ENCODE measurements at regions not wholly inside any gene's neighbourhood (a gene's known extent, or its start where the extent isn't known, plus 50 kb on each side); places are given as distances from the start of the nearest gene placed in this dataset.

DNA sequence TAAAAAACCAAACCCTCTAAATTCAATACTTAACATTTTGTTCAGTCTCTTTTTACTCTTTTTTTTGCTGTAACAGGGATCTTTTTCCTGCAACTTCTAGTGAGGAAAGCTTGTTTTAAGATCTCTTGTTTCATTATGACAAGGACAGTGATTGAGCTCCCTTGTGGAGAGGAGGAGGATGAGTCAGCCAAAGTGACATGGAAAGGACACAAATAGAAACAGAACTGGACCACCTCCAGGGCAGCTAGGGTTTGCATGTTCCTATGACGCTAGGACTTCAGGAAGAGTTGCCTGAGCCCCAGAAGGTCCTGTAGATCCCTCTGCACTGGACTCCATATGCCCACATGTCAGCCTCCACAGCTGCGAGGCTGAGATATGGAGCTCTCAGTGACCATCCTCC, 212.6 kb upstream of the FAM78B start:
- H3K79me2 ChIP-seq (ENCODE audit: insufficient read depth, low read length) = no peaks in the 10 kb centered on the region
- H3K4me2 ChIP-seq (ENCODE audit: low read depth, low read length) = no peak overlapping the region
- DNase-seq (ENCODE audit: low spot score) (no peak), FAIRE-seq (no peak), ATAC-seq (no peak)
- H3K4me1 ChIP-seq (ENCODE audit: insufficient read depth, low read length) = no peaks in the 10 kb centered on the region
- no peak overlapping the region for H3K4me3 ChIP-seq (replicated peaks in 1 of 3; ENCODE audit: insufficient read depth in 1 of 3, low read depth in 2 of 3, low read length in 3 of 3)
- TF ChIP-seq PAWR (CRISPR knock-in tag; IDR thresholded peaks at IDR 0.05; ENCODE audit: borderline replicate concordance) (no peak), ZNF33B (CRISPR knock-in tag; IDR thresholded peaks at IDR 0.05) (no peak), ZNF839 (CRISPR knock-in tag; IDR thresholded peaks at IDR 0.05; ENCODE audit: borderline replicate concordance) (no peak), ZC3H4 (CRISPR knock-in tag; IDR thresholded peaks at IDR 0.05; ENCODE audit: borderline replicate concordance) (no peak), TBX2 (CRISPR knock-in tag; IDR thresholded peaks at IDR 0.05; ENCODE audit: borderline replicate concordance) (no peak), SMARCE1 (IDR thresholded peaks at IDR 0.05; ENCODE audit: borderline replicate concordance) (no peak), ZNF614 (CRISPR knock-in tag; IDR thresholded peaks at IDR 0.05; ENCODE audit: borderline replicate concordance) (no peak), MEF2D (CRISPR knock-in tag; IDR thresholded peaks at IDR 0.05) (no peak), ZNF12 (CRISPR knock-in tag; IDR thresholded peaks at IDR 0.05) (no peak), TOE1 (CRISPR knock-in tag; IDR thresholded peaks at IDR 0.05) (no peak), FLYWCH1 (CRISPR knock-in tag; IDR thresholded peaks at IDR 0.05) (no peak), RORA (CRISPR knock-in tag; IDR thresholded peaks at IDR 0.05) (no peak), GABPB1 (CRISPR knock-in tag; IDR thresholded peaks at IDR 0.05) (no peak), EEA1 (CRISPR knock-in tag; IDR thresholded peaks at IDR 0.05; ENCODE audit: borderline replicate concordance) (no peak), SP4 (CRISPR knock-in tag; IDR thresholded peaks at IDR 0.05) (no peak)
- TF ChIP-seq, protein P1, sequence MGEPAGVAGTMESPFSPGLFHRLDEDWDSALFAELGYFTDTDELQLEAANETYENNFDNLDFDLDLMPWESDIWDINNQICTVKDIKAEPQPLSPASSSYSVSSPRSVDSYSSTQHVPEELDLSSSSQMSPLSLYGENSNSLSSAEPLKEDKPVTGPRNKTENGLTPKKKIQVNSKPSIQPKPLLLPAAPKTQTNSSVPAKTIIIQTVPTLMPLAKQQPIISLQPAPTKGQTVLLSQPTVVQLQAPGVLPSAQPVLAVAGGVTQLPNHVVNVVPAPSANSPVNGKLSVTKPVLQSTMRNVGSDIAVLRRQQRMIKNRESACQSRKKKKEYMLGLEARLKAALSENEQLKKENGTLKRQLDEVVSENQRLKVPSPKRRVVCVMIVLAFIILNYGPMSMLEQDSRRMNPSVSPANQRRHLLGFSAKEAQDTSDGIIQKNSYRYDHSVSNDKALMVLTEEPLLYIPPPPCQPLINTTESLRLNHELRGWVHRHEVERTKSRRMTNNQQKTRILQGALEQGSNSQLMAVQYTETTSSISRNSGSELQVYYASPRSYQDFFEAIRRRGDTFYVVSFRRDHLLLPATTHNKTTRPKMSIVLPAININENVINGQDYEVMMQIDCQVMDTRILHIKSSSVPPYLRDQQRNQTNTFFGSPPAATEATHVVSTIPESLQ (CRISPR knock-in tag; conservative IDR thresholded peaks at IDR 0.05) = no peak
- TF ChIP-seq, protein P2, sequence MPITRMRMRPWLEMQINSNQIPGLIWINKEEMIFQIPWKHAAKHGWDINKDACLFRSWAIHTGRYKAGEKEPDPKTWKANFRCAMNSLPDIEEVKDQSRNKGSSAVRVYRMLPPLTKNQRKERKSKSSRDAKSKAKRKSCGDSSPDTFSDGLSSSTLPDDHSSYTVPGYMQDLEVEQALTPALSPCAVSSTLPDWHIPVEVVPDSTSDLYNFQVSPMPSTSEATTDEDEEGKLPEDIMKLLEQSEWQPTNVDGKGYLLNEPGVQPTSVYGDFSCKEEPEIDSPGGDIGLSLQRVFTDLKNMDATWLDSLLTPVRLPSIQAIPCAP (CRISPR knock-in tag; IDR thresholded peaks at IDR 0.05; ENCODE audit: low read depth) = no peak
- TF ChIP-seq, protein P3, sequence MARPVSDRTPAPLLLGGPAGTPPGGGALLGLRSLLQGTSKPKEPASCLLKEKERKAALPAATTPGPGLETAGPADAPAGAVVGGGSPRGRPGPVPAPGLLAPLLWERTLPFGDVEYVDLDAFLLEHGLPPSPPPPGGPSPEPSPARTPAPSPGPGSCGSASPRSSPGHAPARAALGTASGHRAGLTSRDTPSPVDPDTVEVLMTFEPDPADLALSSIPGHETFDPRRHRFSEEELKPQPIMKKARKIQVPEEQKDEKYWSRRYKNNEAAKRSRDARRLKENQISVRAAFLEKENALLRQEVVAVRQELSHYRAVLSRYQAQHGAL (CRISPR knock-in tag; IDR thresholded peaks at IDR 0.05; ENCODE audit: not compliant biosample characterization) = no peak
- TF ChIP-seq, protein P4, sequence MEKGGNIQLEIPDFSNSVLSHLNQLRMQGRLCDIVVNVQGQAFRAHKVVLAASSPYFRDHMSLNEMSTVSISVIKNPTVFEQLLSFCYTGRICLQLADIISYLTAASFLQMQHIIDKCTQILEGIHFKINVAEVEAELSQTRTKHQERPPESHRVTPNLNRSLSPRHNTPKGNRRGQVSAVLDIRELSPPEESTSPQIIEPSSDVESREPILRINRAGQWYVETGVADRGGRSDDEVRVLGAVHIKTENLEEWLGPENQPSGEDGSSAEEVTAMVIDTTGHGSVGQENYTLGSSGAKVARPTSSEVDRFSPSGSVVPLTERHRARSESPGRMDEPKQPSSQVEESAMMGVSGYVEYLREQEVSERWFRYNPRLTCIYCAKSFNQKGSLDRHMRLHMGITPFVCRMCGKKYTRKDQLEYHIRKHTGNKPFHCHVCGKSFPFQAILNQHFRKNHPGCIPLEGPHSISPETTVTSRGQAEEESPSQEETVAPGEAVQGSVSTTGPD (CRISPR knock-in tag; IDR thresholded peaks at IDR 0.05) = no peak
- TF ChIP-seq, protein P5, sequence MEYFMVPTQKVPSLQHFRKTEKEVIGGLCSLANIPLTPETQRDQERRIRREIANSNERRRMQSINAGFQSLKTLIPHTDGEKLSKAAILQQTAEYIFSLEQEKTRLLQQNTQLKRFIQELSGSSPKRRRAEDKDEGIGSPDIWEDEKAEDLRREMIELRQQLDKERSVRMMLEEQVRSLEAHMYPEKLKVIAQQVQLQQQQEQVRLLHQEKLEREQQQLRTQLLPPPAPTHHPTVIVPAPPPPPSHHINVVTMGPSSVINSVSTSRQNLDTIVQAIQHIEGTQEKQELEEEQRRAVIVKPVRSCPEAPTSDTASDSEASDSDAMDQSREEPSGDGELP (IDR thresholded peaks at IDR 0.05; ENCODE audit: borderline replicate concordance, low read depth) = no peak
- POLR2A ChIA-PET = no interaction called here
- BruUV-seq (replicated peaks) = no TSS peak
- in situ Hi-C loops (cut with HindIII; ENCODE audit: extremely low pct_ligation_motif_present, low pct_unique_long_range_greater_than_20kb) (no loop called here), intact Hi-C loops (cut with micrococcal nuclease; ENCODE audit: unreplicated experiment) (no loop called here)
- 0 out of 5 replicates have a peak, but pooled peaks cover 0 to 1% of the 10 kb centered on the region in 2 experiments for H3K27me3 ChIP-seq (ENCODE audit: control insufficient read depth in 1 of 2, insufficient read depth in 2 of 2, low read length in 2 of 2)
- H2AFZ ChIP-seq (ENCODE audit: low read length) = no peak overlapping the region
- no peaks in the 10 kb centered on the region for H4K20me1 ChIP-seq (ENCODE audit: insufficient read depth, low read length)
- 0% methylated on average over 1 of the region's 2 CpGs for WGBS (ENCODE audit: low lambda C conversion rate)
- H3K9me3 ChIP-seq (ENCODE audit: low read length) = no peaks in the 10 kb centered on the region
- no peak overlapping the region for H3K9ac ChIP-seq (ENCODE audit: insufficient read depth, low read depth, low read length)
- H3K27ac ChIP-seq (ENCODE audit: extremely low read length, insufficient read depth, low read length) = no peak overlapping the region
- CTCF ChIA-PET (ENCODE audit: low intra/inter-chr PET ratio, low total read pairs) = no interaction called here
- no peaks in the 10 kb centered on the region for H3K36me3 ChIP-seq (replicated peaks in 1 of 2; ENCODE audit: control insufficient read depth in 1 of 2, insufficient read depth in 2 of 2, low read length in 2 of 2)

All from HepG2 (cell line).